GM18498 (cell line): ENCODE measurements at regions not wholly inside any gene's neighbourhood (a gene's known extent, or its start where the extent isn't known, plus 50 kb on each side); places are given as distances from the start of the nearest gene placed in this dataset.

Source experiments
- ATAC-seq: cut with Tn5 transposase; IDR thresholded peaks from one replicate; pipeline ENCODE4 v1.9.1; 2021; ENCODE audit warnings: mild to moderate bottlenecking, moderate library complexity; ENCODE audit not compliant: unreplicated experiment

DNA sequence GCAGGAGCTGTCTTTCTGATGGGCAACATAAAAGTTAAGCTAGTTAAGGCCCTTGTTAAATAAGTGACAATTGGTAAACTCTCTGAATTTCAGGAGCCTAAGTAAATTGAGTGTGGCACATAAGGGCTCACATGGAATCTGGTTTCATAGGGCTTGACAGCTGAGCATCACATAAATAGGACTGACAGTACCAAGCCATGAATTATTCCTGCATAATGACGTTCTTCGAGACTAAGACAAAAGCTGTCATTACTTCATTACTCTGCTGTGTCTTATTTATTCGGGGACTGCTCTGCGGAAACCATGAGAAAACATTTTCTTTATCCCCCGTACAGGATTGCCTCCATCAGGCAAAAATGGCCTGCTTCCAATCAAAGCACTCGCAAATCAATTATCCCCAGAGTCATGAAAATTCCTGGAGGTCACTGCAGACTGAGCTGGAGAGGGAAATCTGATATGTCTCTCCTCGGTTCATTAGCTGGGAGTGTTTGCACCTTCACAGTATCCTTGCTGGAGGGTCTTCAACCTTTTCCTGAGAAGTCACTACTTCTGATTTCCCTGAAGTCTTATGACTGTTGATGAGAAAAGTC is 311.4 kb downstream of the CDH26 start:
- no peak for ATAC-seq

DNA sequence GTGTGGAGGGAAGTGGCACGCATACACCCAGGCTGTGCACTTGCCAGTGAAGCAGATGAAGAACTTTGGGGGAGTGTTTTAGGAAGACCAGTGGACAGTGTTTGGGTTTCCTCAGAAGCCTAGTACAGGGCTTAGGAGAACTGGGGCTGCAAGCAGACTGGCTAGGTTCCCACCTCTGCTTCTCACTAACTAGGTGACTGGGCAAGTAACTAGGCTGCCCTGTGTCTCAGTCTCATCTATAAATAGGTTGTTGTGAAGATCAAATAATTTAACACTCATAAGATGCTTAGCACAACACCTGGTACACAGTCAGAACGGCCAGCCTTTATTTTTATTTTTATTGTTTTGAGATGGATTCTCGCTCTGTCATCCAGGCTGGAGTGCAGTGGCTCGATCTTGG is 312.1 kb downstream of the CDH26 start:
- no peak for ATAC-seq

DNA sequence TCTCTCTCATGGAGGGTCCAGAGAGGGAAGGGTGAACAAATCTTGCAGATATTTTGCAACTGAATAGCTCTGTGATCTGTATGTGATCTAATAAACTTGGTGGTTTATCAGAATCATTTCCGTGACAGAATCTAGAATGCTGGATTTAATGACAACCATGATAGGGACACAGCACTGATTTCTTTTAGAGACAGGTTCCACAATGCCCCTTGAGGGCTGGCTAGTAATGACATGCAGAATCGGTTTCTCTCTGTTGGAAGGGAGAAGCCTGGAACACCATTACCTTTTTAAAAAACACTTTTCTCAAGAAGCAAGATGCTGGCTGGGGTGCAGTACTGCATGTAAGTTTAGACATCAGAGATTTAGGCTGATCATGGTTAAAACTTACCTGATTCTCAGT is 313.4 kb downstream of the CDH26 start:
- ATAC-seq = no peak

DNA sequence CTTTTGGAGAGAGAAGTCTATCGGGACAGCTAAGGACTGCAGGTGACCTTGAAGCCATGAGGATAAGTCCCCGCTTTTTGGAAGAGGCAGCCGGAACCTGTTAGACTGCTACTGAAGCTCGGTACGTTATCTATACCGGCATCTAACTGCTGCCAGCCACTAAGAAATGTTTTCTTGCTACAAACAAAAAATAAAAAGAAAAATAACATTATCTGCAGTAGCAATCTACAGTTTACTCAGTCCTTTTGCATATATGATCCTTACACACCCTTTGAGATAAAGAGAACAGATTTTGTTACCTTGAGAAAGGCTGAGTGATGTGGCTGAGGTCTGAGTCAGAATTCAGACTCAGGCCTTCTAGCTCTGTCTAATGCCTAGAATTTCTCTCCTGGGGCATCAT is 314.6 kb downstream of the CDH26 start:
- ATAC-seq = no peak

DNA sequence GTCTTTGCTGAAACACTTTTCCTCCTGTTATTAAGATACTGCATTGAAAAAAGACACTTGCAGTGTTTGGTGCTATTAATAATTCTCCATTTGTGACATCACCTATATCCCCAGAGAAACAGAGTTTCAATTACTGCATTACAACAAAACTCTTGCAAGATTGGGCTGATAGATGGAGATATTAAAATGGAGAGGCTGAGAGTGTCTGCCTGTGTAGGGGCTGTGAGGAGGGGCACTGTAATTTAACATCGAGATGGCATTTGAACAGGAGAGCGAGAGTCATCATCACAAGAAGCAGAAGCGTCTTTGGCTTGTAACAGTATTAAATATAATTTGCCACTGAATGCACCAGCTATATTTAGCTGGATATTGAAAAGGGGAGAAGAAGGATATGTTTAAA is 316.5 kb downstream of the CDH26 start:
- ATAC-seq = no peak

DNA sequence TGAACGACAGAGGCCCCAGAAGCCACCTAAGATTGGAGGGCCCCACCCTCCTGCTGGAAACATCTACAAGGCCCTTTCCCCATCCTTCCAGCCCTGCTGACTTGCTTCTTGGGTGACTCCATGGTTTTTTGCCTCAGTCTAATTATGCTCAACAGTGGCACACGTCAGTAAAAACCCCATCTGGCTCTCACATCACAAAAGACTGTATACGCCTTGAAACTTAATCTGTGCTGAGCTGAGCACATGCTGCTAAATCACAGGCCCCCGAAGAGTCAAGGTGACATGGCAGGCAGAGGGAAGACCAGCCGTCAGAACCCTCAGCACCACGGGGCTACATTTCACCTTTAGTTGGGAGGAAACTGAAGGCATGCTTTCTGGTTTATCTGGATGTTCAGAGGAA is 323.1 kb downstream of the CDH26 start:
- no peak for ATAC-seq

DNA sequence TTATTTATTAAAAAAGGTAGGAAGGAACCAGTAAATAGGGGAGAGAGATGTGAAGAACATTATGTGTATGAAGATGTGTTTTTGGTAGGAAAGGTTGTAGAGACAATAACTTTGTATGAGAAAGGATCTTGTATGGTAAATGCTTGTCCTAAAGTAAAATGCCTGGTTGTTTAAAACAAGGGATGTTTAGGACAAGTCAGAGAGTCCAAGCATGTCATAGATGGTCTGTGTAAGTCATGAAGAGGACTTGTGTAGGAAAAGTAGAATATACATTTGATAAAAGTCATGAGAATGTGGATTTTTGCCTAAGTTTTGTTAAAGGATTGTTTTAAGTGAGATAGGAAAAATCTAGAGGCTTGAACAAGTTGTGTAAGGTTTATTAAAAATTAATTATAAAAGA is 325.1 kb downstream of the CDH26 start:
- no peak for ATAC-seq

DNA sequence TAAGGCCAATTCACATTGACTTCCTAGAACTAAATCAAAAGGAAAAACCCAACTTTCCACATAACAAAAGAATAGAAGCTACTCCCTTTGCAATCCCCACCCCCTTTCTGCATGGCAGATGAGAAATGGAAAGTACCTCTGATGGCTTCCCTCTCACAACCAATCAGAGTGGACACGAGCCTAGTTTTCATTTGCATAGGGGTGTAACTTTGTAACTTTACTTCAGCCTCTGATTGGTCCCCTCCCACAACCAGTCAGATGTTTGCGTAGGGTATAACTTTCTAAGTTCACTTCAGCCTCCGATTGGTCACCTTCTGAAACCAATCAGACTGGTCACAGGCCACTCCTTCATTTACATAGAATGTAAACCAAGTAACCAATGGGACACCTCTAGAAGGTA is 328.5 kb downstream of the CDH26 start:
- no peak for ATAC-seq

DNA sequence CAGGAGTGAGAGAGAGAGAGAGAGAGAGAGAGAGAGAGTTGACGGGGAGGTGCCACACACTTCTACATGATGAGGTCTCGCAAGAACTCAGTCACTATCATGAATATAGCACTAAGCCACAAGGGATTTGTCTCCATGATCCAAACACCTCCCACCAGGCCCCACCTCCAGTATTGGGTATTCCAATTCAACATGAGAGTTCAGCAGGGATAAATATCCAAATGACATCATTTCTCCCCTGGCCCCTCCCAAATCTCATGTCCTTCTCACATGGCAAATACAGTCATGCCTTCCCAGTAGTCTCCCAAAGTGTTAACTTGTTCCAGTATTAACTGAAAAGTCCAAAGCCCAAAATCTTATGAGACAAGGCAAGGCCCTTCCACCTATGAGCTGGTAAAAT is 330.7 kb downstream of the CDH26 start:
- ATAC-seq = no peak

DNA sequence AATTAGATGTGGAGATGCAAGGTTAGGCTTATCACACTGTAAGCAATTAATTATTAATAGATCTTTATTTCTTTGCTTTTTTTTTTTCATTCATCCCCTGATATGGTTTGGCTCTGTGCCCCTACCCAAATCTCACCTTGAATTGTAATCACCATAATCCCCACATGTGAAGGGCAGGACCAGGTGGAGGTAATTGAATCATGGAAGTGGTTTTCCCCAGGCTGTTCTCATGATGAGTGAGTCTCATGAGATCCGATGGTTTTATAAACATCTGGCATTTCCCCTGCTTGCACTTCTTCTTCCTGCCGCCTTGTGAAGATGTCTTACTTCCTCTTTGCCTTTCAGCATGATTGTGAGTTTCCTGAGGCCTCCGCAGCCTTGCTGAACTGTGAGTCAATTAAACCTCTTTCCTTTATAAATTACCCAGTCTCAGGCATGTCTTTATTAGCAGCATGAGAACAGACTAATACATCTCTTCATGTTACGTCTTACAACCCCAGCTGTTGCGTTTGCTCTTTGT is 333.8 kb downstream of the CDH26 start:
- ATAC-seq = no peak

DNA sequence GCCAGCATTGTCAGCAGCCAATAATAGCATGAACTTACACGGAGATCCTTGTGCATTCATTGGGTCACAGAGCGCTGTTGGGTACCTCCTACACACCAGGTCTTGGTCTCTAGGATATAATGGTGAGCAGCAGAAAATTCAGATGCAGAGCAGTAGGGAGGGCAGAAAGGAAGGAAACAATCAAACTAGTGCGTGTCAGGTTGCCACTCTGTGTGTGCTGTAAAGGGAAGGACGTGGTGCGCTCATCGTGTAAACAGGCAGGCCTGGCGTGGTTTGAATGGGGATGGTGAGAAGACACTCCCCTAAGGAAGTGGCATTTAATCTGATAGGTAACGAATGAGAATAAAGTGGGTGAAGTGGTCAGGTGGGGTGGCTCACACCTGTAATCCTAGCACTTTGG is 336.4 kb downstream of the CDH26 start:
- no peak for ATAC-seq

DNA sequence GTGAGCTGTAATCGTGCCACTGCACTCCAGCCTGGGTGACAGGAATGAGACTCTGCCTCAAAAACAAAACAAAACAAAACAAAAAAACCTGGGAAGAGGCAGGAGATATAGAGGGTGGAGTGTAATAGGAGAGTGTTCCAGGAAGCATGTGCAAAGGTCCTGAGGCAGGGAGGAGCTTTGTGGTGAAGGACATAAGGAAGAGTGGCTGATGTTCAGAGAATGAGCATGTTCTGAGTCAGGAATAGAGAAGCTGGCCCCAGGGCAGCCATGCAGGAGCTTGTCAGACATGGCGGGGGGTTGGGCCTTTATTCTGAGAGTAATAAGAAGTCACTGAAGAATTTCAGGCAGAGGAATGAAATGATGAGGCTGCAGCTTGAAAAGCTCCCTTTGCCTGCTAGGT is 337.0 kb downstream of the CDH26 start:
- no peak for ATAC-seq

DNA sequence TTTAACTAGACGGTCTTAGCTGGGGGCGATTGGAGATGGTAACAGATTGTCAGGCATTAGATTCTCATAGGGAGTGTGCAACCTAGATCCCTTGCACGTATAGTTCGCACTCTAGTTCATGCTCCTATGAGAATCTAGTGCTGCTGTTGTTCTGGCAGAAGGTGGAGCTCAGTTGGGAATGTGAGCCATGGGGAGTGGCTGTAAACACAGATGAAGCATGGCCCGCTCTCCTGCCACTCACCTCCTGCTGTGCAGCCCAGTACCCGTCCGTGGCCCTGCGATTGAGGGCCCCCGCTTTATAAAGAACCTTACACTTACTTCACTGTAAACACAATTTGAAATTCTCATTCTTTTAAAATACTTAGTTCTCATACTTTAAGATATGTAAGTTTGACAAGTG is 339.4 kb downstream of the CDH26 start:
- no peak for ATAC-seq

DNA sequence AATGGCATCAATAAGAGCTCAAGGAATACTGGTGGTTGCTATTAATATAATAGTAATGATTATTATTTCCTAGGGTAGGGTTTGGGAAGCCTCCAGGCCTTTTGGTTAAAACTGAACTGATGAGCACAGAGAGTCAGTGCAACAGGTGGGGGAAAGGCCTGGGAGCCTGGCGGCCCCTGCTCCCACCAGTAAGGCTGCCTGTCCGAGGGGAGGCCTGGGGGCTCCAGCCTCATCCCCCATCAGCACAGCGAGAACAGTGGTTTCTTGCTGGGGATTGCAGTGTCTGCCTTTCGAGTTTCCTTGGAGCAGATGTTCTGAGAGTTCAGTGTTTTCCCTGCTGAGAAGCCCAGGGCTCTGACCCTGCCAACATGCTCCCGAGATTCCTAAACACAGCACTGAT is 340.4 kb downstream of the CDH26 start:
- ATAC-seq = no peak

DNA sequence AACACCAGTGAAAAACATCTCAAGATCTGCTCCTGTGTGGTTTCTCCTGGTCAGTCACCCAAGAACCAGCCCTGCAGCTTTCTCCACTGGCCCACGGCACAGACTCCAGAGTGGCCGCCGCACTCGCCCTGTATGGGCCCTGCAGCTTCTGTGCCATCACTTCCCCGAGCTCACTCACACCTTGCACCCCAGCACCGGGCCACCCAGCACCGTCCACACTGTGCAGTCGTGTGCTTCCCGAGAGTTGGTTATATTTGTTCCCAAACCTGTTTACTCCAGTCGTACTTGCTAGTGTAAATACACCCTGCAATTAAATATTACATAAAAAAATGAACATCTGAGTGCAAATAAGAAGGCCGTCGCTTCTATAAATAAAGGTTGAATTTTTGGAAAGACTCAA is 341.7 kb downstream of the CDH26 start:
- ATAC-seq = no peak

DNA sequence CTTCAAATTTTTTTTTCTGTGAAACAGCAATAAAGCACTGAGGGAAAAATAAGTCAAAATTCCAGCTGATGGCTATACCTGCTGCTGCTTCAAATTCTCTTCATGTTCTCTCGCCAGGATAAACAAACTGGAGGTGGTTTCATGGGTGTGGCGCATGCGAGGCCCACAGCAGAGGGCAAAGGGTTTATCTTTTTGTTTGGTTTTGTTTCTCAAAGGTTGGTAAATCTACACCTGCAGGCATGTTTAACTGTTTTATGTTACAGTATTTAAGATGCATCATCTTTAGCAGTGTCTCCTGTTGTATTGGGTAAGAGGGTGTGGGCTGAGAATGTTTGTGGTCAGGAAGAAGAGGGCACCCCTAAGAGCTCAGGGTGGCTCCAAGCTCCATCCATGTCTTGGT is 342.2 kb downstream of the CDH26 start:
- ATAC-seq = no peak

DNA sequence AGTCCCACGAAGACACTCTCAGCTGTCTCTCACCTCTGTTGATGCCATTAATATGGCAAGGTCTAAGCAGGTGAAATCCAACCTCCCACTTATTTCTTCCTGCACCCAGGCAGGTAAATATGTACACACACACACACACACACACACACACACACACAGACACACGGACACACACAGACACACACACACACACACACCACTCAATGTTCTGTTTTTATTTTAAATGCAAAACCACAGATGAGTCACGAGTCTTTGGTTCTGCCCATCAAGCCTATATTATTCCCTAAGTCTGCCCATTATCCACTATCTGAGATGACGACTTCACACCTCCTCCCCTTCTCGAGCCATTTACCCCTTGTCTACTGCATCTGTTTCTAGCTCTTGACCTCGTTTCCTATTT is 344.7 kb downstream of the CDH26 start:
- no peak for ATAC-seq

DNA sequence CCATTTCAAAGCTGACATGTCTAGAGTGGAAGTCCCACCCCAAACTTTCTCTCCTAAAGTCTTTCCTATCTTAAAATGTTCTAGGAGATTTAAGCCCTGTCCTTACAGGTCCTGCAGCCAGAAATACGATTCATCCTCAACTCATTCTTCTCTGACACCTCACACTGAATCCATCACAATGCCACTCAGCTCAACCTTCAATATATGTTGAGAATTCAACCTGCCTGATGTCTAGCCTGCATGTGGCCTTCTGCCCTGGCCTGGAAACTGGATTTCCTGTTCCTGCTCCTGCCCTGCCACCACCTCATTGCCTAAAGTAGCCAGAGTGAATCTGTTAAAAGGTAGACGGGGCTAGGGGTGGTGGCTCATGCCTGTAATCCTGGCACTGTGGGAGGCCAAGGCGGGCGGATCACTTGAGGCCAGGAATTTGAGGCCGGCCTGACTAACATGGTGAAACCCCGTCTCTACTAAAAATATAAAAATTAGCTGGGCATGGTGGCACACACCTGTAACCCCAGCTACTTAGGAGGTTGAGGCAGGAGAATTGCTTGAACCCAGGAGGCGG is 345.9 kb downstream of the CDH26 start:
- ATAC-seq = no peak

DNA sequence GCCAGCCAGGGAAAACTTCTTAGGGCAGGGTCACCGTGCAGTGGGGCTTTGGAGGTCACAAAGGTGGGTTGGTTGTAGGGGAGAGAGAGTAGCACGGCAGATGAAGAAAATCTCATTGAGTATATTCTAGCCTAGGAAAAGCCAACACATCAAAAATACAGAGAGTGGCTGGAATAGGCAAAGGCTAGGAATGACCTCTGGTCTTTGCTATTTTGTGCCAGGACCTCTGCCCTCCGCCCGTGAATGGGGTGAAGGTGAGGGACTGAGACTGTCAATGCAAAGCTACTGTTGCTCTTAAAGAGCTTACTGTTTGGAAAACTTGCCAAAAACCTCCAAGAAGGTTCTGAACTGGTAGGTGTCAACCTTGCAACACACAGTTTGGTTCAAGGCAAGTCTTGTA is 346.7 kb downstream of the CDH26 start:
- no peak for ATAC-seq

DNA sequence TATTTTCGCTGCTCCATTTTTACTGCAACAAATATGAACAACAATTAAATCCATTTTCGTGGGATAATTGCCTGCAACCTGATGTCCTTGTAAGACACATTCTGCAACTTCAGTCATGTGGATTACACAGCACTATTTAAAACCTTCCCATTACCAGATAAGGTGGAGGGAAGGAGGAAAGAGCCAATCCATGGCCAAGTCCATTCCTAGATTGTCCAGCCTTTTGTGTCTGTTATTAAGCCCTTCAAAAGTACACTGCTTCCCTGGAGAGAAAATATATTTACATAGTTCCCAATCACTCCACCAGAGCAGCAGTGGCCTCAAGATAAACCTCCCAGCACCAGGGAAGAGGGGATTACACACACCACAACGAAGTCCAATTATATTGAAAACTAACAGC is 347.9 kb downstream of the CDH26 start:
- ATAC-seq = no peak

DNA sequence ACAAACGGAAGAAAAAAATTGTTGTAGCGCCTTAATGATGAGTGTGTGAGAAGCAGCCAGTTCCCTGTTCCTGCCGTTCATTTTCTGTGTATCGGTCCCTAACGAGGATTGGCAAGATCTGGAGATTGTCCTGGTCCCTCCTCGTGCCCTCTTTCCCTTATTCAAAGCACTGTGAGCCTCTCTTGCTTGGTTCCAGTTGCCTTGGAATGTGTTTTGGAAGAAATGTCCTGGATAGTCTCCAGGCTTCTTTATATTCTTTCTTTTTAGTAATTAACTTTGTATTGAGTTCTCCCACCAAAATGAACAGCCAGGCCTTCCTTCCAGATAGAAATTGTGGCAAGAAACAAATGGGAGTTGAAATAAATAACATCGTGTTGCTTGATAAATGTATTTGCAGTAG is 348.3 kb downstream of the CDH26 start:
- no peak for ATAC-seq

DNA sequence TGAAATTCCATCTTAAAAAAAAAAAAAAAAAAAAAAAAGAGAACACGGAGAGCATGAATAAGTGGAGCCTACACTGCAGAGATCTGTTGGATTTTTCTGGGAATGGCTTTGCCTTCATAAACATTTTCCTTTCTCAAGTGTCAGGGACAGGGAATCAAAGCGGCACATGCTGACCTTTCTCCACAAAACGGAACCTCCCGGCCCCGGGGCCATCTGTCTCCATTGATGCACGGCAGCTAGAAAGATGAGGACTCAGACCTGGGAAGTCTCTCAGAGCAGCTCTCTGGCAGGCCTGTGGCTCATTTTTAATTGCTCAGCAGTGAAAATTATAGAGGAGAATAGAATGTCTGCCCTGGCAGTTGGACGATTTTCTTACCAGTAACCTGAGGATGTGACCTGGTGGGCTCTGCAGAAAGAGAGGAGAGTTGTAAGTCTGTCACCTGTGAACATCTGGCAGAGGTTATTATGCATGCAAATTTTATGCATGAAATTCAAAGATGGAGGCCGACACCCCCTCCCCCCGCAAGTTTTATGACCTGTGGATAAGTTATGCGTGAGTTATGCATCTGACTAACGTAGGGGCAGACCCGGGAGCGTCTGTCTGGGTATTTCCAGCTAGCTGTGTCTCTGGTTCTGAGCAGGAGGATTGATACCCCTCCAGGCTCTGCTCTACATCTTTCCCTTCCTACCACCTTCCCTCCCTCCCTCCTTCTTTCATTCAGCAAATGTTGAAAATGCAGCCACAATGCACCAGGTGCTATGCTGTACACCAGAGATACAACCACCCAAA is 352.5 kb downstream of the CDH26 start:
- no peak for ATAC-seq
